Endothelial cell of umbilical vein (primary cell): ENCODE measurements at regions not wholly inside any gene's neighbourhood (a gene's known extent, or its start where the extent isn't known, plus 50 kb on each side); places are given as distances from the start of the nearest gene placed in this dataset.

Experiments
- BruUV-seq: library from RNA; stranded (reverse); fragments of 400-500 nt; replicated peaks from 2 replicates; lab custom pipeline; 2021; lab: Mats Ljungman, UMichigan
- CTCF ChIA-PET: fragments of 300-600, 350-600 bp; sonication (Branson Sonifier 250); formaldehyde crosslinking; loops from one replicate; lab custom pipeline; 2021; ENCODE audit warnings: antibody characterized with exemption, inconsistent platforms; lab: Charles Lee
- POLR2A ChIA-PET: fragments of 300-600, 350-600 bp; sonication (Branson Sonifier 250); formaldehyde crosslinking; loops from one replicate; lab custom pipeline; 2021; ENCODE audit warnings: antibody characterized with exemption, inconsistent platforms; lab: Charles Lee
- DNase-seq: peaks from one replicate; pipeline ENCODE4 v3.0.0-alpha.2; 2011; ENCODE audit warnings: low read depth, low spot score
- FAIRE-seq: peaks from 2 replicates; lab custom pipeline; 2011; peaks lifted over from hg19 to GRCh38; lab: Jason Lieb, UNC
- H2AFZ ChIP-seq: 2 replicates; pipeline ENCODE4 v1.6.0; 2012; ENCODE audit warnings: low read depth, low read length, control low read depth, inconsistent platforms
- H3K27ac ChIP-seq: 2 replicates; pipeline ENCODE4 v1.5.1; 2011; ENCODE audit warnings: low read depth, mild to moderate bottlenecking, control low read depth, low read length, moderate library complexity; ENCODE audit not compliant: insufficient read depth
- H3K27me3 ChIP-seq, 2 experiments: 2 replicates each; pipeline versions ENCODE4 v1.6.0 to v1.6.1; 2011; ENCODE audit warnings: low read length in 2 of 2, mixed read lengths in 1 of 2; ENCODE audit not compliant: control insufficient read depth in 2 of 2, insufficient read depth in 2 of 2
- H3K36me3 ChIP-seq, 2 experiments: 2 replicates in 1 of 2; 3 replicates in 1 of 2; pipeline ENCODE4 v1.5.1; 2011; ENCODE audit warnings: low read length in 2 of 2, mild to moderate bottlenecking in 1 of 2, moderate library complexity in 1 of 2; ENCODE audit not compliant: control insufficient read depth in 2 of 2, insufficient read depth in 2 of 2; ENCODE audit errors: extremely low read depth in 1 of 2
- H3K4me1 ChIP-seq: 3 replicates; pipeline ENCODE4 v1.5.1; 2011; ENCODE audit warnings: mild to moderate bottlenecking, low read length; ENCODE audit not compliant: control insufficient read depth, insufficient read depth; ENCODE audit errors: extremely low read depth
- H3K4me2 ChIP-seq: 2 replicates; pipeline ENCODE4 v1.6.1; 2011; ENCODE audit warnings: low read length, control low read depth, mixed read lengths; ENCODE audit not compliant: insufficient read depth
- H3K4me3 ChIP-seq, 3 experiments: fragments of 200-600 bp in 1 of 3; sonication (generic), shearing (Covaris generic) in 1 of 3; replicated peaks in 1 of 3; 2 replicates each; pipeline ENCODE4 v1.5.1; 2011 to 2016; ENCODE audit warnings: control low read depth in 3 of 3, low read length in 3 of 3, mild to moderate bottlenecking in 2 of 3, inconsistent platforms in 1 of 3, low read depth in 1 of 3, moderate library complexity in 1 of 3; ENCODE audit not compliant: insufficient read depth in 1 of 3
- H3K79me2 ChIP-seq: 2 replicates; pipeline ENCODE4 v1.6.0; 2012; ENCODE audit warnings: low read length, inconsistent platforms; ENCODE audit not compliant: control insufficient read depth, insufficient read depth
- H3K9ac ChIP-seq: replicated peaks from 2 replicates; pipeline ENCODE3; 2011; ENCODE audit warnings: low read length, control low read depth; ENCODE audit not compliant: insufficient read depth; ENCODE audit errors: extremely low read depth
- H3K9me1 ChIP-seq: replicated peaks from 3 replicates; pipeline ENCODE4 v1.6.0; 2011; ENCODE audit warnings: mild to moderate bottlenecking, low read length; ENCODE audit not compliant: control insufficient read depth, insufficient read depth; ENCODE audit errors: extremely low read depth
- H3K9me3 ChIP-seq: replicated peaks from 2 replicates; pipeline ENCODE4 v1.5.1; 2012; ENCODE audit warnings: low read length, inconsistent platforms; ENCODE audit not compliant: control insufficient read depth, insufficient read depth
- H4K20me1 ChIP-seq: replicated peaks from 2 replicates; pipeline ENCODE3; 2011; ENCODE audit warnings: mild to moderate bottlenecking, low read length; ENCODE audit not compliant: control insufficient read depth, insufficient read depth; ENCODE audit errors: extremely low read depth
- CTCF ChIP-seq, 2 donors: IDR thresholded peaks; 1 replicate in 1 of 2; 2 replicates in 1 of 2; pipeline ENCODE4 v1.5.1; 2011; ENCODE audit warnings: low read length in 2 of 2, mild to moderate bottlenecking in 2 of 2, moderate library complexity in 2 of 2, control low read depth in 1 of 2, inconsistent platforms in 1 of 2, low read depth in 1 of 2; ENCODE audit not compliant: insufficient read depth in 1 of 2; ENCODE audit errors: extremely low read depth in 1 of 2
- EZH2 ChIP-seq: IDR thresholded peaks from 2 replicates; pipeline ENCODE4 v1.6.1; 2012; ENCODE audit warnings: borderline replicate concordance, low read depth, mild to moderate bottlenecking, moderate library complexity, low read length, inconsistent platforms; ENCODE audit not compliant: severe bottlenecking
- FOS ChIP-seq: IDR thresholded peaks from 2 replicates; pipeline ENCODE4 v1.6.1; 2011; ENCODE audit warnings: mild to moderate bottlenecking, low read length, moderate library complexity, borderline replicate concordance; ENCODE audit not compliant: insufficient read depth
- GATA2 ChIP-seq: IDR thresholded peaks from 2 replicates; pipeline ENCODE4 v1.7.0; 2011; ENCODE audit warnings: low read depth, mild to moderate bottlenecking, moderate library complexity, mixed read lengths, low read length; ENCODE audit not compliant: insufficient read length, insufficient read depth
- JUN ChIP-seq: IDR thresholded peaks from 2 replicates; pipeline ENCODE4 v1.6.1; 2011; ENCODE audit warnings: borderline replicate concordance, low read depth; ENCODE audit not compliant: insufficient read length, insufficient read depth
- MAX ChIP-seq: IDR thresholded peaks from 2 replicates; pipeline ENCODE4 v1.6.1; 2011; ENCODE audit not compliant: insufficient read depth, insufficient read length
- MYC ChIP-seq: IDR thresholded peaks from one replicate; pipeline ENCODE4 v1.6.1; 2011; ENCODE audit warnings: mild to moderate bottlenecking, low read depth, low read length
- POLR2A ChIP-seq: IDR thresholded peaks from 2 replicates; pipeline ENCODE4 v1.6.1; 2012; ENCODE audit warnings: low read depth, mild to moderate bottlenecking, control low read depth, low read length
- POLR2AphosphoS5 ChIP-seq: IDR thresholded peaks from 2 replicates; pipeline ENCODE4 v1.6.1; 2012; ENCODE audit warnings: low read depth, mild to moderate bottlenecking, control low read depth, low read length, moderate library complexity; ENCODE audit not compliant: insufficient read depth
- dilution Hi-C: fragments of 300-500 bp; cut with MboI; formaldehyde crosslinking; loops from one replicate; pipeline ENCODE4 v1.15.0; 2019; ENCODE audit warnings: low sequenced_read_pairs; ENCODE audit not compliant: extremely low pct_ligation_motif_present
- intact Hi-C: fragments of 100-400 bp; cut with micrococcal nuclease; formaldehyde crosslinking; loops from one replicate; pipeline ENCODE4 v1.10.0; 2022

- Histone ChIP-seq H3K36me3 (no peaks in the 10 kb centered on the region), H3K4me1 (no peaks in the 10 kb centered on the region), H3K27ac (no peak overlapping the region), H4K20me1 (no peaks in the 10 kb centered on the region), H2AFZ (no peak overlapping the region), H3K9ac (no peak overlapping the region), H3K9me1 (no peaks in the 10 kb centered on the region), H3K4me3 (no peak overlapping the region), H3K4me2 (no peak overlapping the region), H3K27me3 (peaks cover 8 to 12% of the 10 kb centered on the region in 2 experiments), H3K79me2 (no peaks in the 10 kb centered on the region), H3K9me3 (no peaks in the 10 kb centered on the region)
- BruUV-seq, result no TSS peak
- intact Hi-C loops (no loop called here), dilution Hi-C loops (no loop called here)
- CTCF ChIA-PET, result no interaction called here
- FAIRE-seq (no peak), DNase-seq (no peak)
- POLR2A ChIA-PET, result no interaction called here
- TF ChIP-seq MYC (no peak), POLR2A (no peak), EZH2 (no peak), JUN (no peak), POLR2AphosphoS5 (no peak), GATA2 (no peak), MAX (no peak), CTCF (IDR thresholded peaks at IDR 0.05; ENCODE audit: extremely low read depth in 1 of 2, insufficient read depth in 1 of 2, low read depth in 1 of 2, low read length in 2 of 2) (no peak), FOS (no peak)
Observed at GRCh38 chr5:68467794-68468193, 252.2 kb downstream of the PIK3R1 start.
